Karpas-422 (cell line): ENCODE measurements at regions not wholly inside any gene's neighbourhood (a gene's known extent, or its start where the extent isn't known, plus 50 kb on each side); places are given as distances from the start of the nearest gene placed in this dataset.

Experiments used
- DNase-seq: peaks from one replicate; pipeline ENCODE4 v3.0.0-alpha.2; 2015
- H2AFZ ChIP-seq: fragments of 200-600 bp; sonication (generic); 2 replicates; pipeline ENCODE4 v1.6.1; 2014; ENCODE audit warnings: antibody characterized with exemption, low read length, mixed read lengths
- H3K27ac ChIP-seq: fragments of 200-600 bp; sonication (generic); 2 replicates; pipeline ENCODE4 v1.5.1; 2014; ENCODE audit warnings: mild to moderate bottlenecking, low read length, moderate library complexity
- H3K27me3 ChIP-seq: fragments of 200-600 bp; sonication (generic); 2 replicates; pipeline ENCODE4 v1.6.1; 2014; ENCODE audit warnings: low read length, mixed read lengths
- H3K36me3 ChIP-seq: fragments of 200-600 bp; sonication (generic); 2 replicates; pipeline ENCODE4 v1.6.1; 2014; ENCODE audit warnings: low read length, mixed read lengths; ENCODE audit not compliant: insufficient read depth
- H3K4me1 ChIP-seq: fragments of 200-600 bp; sonication (generic); 2 replicates; pipeline ENCODE4 v1.6.1; 2014; ENCODE audit warnings: mild to moderate bottlenecking, low read length, mixed read lengths
- H3K4me2 ChIP-seq: fragments of 200-600 bp; sonication (generic); 2 replicates; pipeline ENCODE4 v1.6.1; 2014; ENCODE audit warnings: low read length, low read depth, mild to moderate bottlenecking; ENCODE audit not compliant: poor library complexity, severe bottlenecking
- H3K4me3 ChIP-seq: fragments of 200-600 bp; sonication (generic); 2 replicates; pipeline ENCODE4 v1.5.1; 2014; ENCODE audit warnings: mild to moderate bottlenecking, antibody characterized with exemption, low read length, mixed read lengths
- H3K79me2 ChIP-seq: fragments of 200-600 bp; sonication (generic); 2 replicates; pipeline ENCODE4 v1.6.1; 2014; ENCODE audit warnings: mild to moderate bottlenecking, low read length, mixed read lengths
- H3K9ac ChIP-seq: fragments of 200-600 bp; sonication (generic); 2 replicates; pipeline ENCODE4 v1.6.0; 2014; ENCODE audit warnings: low read length
- H3K9me2 ChIP-seq: fragments of 200-600 bp; sonication (generic), shearing (Covaris generic); replicated peaks from 2 replicates; pipeline ENCODE4 v1.6.0; 2014; ENCODE audit warnings: mild to moderate bottlenecking, low read length, moderate library complexity; ENCODE audit not compliant: insufficient read depth
- H3K9me3 ChIP-seq: fragments of 300-700, 200-600 bp; sonication (generic); 2 replicates; pipeline ENCODE4 v1.6.1; 2014; ENCODE audit warnings: low read length, mixed read lengths
- H4K20me1 ChIP-seq: fragments of 200-600 bp; sonication (generic); 2 replicates; pipeline ENCODE4 v1.6.1; 2014; ENCODE audit warnings: mild to moderate bottlenecking, antibody characterized with exemption, low read length, low read depth; ENCODE audit not compliant: insufficient read depth

- Histone ChIP-seq H3K9me3 (peaks cover 22% of the 10 kb centered on the region), H3K9me2 (no peaks in the 10 kb centered on the region), H3K36me3 (no peaks in the 10 kb centered on the region), H3K4me2 (no peak overlapping the region), H3K4me3 (no peak overlapping the region), H3K27me3 (no peaks in the 10 kb centered on the region), H3K27ac (no peak overlapping the region), H4K20me1 (no peaks in the 10 kb centered on the region), H3K4me1 (no peaks in the 10 kb centered on the region), H3K79me2 (no peaks in the 10 kb centered on the region), H2AFZ (no peak overlapping the region), H3K9ac (no peak overlapping the region)
- DNase-seq = no peak
Measured at GRCh38 chr9:11135851-11136250, 523.0 kb upstream of the PTPRD start.

GRCh38 chr9:11141357-11141756, 528.6 kb upstream of the PTPRD start:
- no peaks in the 10 kb centered on the region for H3K9me2 ChIP-seq
- no peak overlapping the region for H3K27ac ChIP-seq
- DNase-seq = no peak
- H4K20me1 ChIP-seq = no peaks in the 10 kb centered on the region
- no peak overlapping the region for H3K4me3 ChIP-seq
- no peak overlapping the region for H3K9ac ChIP-seq
- H3K27me3 ChIP-seq = no peaks in the 10 kb centered on the region
- H3K4me1 ChIP-seq = no peaks in the 10 kb centered on the region
- no peaks in the 10 kb centered on the region for H3K79me2 ChIP-seq
- H3K4me2 ChIP-seq = no peak overlapping the region
- peaks cover 22% of the 10 kb centered on the region for H3K9me3 ChIP-seq
- H3K36me3 ChIP-seq = no peaks in the 10 kb centered on the region
- H2AFZ ChIP-seq = no peak overlapping the region

- Histone ChIP-seq H3K27me3 (no peaks in the 10 kb centered on the region), H3K9ac (no peak overlapping the region), H3K27ac (no peak overlapping the region), H3K4me1 (no peaks in the 10 kb centered on the region), H4K20me1 (no peaks in the 10 kb centered on the region), H3K79me2 (no peaks in the 10 kb centered on the region), H3K36me3 (no peaks in the 10 kb centered on the region), H3K9me2 (no peaks in the 10 kb centered on the region), H2AFZ (no peak overlapping the region), H3K4me3 (no peak overlapping the region), H3K4me2 (no peak overlapping the region), H3K9me3 (peaks cover 23% of the 10 kb centered on the region)
- no peak for DNase-seq
Measured at GRCh38 chr9:11142965-11143738, 530.4 kb upstream of the PTPRD start.

DNA sequence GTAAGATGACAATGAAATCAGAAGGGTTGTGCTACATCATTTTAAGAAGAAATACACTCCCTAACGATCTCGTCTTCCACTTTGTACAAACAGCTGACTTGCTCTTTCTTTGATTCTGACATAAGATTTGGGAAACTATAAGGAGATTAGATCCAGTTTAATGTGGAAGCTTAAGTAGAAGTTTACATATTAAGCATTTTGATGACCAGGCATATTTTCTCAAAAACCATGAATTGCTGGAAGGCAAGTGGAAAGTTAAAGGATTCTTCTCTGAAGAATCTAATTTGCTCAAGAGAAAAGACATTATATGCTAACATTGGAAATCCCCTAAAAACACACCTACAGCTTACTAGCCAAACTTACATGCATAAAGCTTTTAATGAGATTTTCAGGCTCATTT, 531.9 kb upstream of the PTPRD start:
- no peak overlapping the region for H3K27ac ChIP-seq
- no peak for DNase-seq
- H3K4me1 ChIP-seq = no peaks in the 10 kb centered on the region
- H3K9me2 ChIP-seq = no peaks in the 10 kb centered on the region
- no peaks in the 10 kb centered on the region for H3K27me3 ChIP-seq
- H2AFZ ChIP-seq = no peak overlapping the region
- no peaks in the 10 kb centered on the region for H3K79me2 ChIP-seq
- no peaks in the 10 kb centered on the region for H4K20me1 ChIP-seq
- no peaks in the 10 kb centered on the region for H3K36me3 ChIP-seq
- H3K4me3 ChIP-seq = no peak overlapping the region
- no peak overlapping the region for H3K4me2 ChIP-seq
- peaks cover 26% of the 10 kb centered on the region for H3K9me3 ChIP-seq
- no peak overlapping the region for H3K9ac ChIP-seq

DNA sequence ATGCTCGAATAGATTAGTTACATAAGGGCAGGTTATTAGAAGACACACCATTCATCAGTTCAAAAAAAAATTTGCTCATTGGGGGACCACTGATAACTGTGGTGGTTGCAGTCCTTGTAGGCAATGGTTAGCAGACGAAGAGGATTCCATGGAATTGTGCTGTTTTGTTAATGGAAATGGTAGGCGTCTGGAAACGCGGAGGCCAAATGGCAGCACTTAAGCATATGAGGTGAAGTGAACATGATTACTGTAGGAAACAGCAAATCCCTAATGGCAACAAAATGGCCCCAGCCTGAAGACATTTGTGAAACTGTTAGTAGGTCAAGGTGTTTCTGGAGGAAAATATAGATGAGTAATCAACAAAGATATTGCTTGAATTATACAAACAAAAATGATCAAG, 535.4 kb upstream of the PTPRD start:
- no peaks in the 10 kb centered on the region for H4K20me1 ChIP-seq
- H3K27ac ChIP-seq = no peak overlapping the region
- no peak overlapping the region for H3K4me2 ChIP-seq
- H2AFZ ChIP-seq = no peak overlapping the region
- H3K27me3 ChIP-seq = no peaks in the 10 kb centered on the region
- no peaks in the 10 kb centered on the region for H3K9me2 ChIP-seq
- H3K79me2 ChIP-seq = no peaks in the 10 kb centered on the region
- H3K9ac ChIP-seq = no peak overlapping the region
- no peaks in the 10 kb centered on the region for H3K36me3 ChIP-seq
- H3K4me3 ChIP-seq = no peak overlapping the region
- H3K9me3 ChIP-seq = peaks cover 28% of the 10 kb centered on the region
- no peak for DNase-seq
- no peaks in the 10 kb centered on the region for H3K4me1 ChIP-seq

GRCh38 chr9:11149065-11149464, 536.3 kb upstream of the PTPRD start:
- Histone ChIP-seq H3K36me3 (no peaks in the 10 kb centered on the region), H3K79me2 (no peaks in the 10 kb centered on the region), H4K20me1 (no peaks in the 10 kb centered on the region), H3K27ac (no peak overlapping the region), H2AFZ (no peak overlapping the region), H3K27me3 (no peaks in the 10 kb centered on the region), H3K9ac (no peak overlapping the region), H3K9me3 (peaks cover 30% of the 10 kb centered on the region), H3K9me2 (no peaks in the 10 kb centered on the region), H3K4me1 (no peaks in the 10 kb centered on the region), H3K4me3 (no peak overlapping the region), H3K4me2 (no peak overlapping the region)
- no peak for DNase-seq

DNA sequence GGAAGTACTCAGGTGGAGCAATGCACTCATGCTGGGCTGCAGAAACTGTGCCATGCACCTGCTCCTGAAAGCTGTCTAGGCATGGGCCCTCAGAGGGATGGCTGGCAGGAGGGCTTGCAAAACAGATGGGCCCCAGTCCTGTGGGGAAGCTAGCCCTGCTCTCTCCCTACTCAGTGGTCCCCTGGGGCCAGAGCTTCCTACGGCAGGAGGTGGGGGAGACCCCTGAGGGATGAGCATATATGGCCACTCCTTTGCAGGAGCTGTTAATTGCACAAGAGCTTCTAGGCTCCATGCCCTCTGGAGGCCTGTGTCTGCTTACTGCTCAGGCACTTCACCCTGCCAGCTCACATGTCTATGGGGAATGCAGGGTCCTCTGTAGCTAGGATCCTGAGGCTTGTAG, 545.3 kb upstream of the PTPRD start:
- Histone ChIP-seq H3K4me2 (no peak overlapping the region), H3K9ac (no peak overlapping the region), H3K9me2 (no peaks in the 10 kb centered on the region), H3K79me2 (no peaks in the 10 kb centered on the region), H2AFZ (no peak overlapping the region), H3K27me3 (no peaks in the 10 kb centered on the region), H3K36me3 (no peaks in the 10 kb centered on the region), H3K27ac (no peak overlapping the region), H3K4me3 (no peak overlapping the region), H3K9me3 (peaks cover 52% of the 10 kb centered on the region), H4K20me1 (no peaks in the 10 kb centered on the region), H3K4me1 (no peaks in the 10 kb centered on the region)
- no peak for DNase-seq

GRCh38 chr9:11158676-11159075, 545.9 kb upstream of the PTPRD start:
- no peaks in the 10 kb centered on the region for H3K36me3 ChIP-seq
- no peaks in the 10 kb centered on the region for H3K4me1 ChIP-seq

More at GRCh38 chr9:11158676-11159075, 545.9 kb upstream of the PTPRD start:
- H2AFZ ChIP-seq = no peak overlapping the region
- H3K4me2 ChIP-seq = no peak overlapping the region
- H3K27ac ChIP-seq = no peak overlapping the region
- H3K9me2 ChIP-seq = no peaks in the 10 kb centered on the region
- peaks cover 55% of the 10 kb centered on the region for H3K9me3 ChIP-seq
- H3K9ac ChIP-seq = no peak overlapping the region
- no peaks in the 10 kb centered on the region for H4K20me1 ChIP-seq
- DNase-seq = no peak
- H3K79me2 ChIP-seq = no peaks in the 10 kb centered on the region
- no peaks in the 10 kb centered on the region for H3K27me3 ChIP-seq
- H3K4me3 ChIP-seq = no peak overlapping the region
